GDM1 (cell line): ENCODE measurements at regions not wholly inside any gene's neighbourhood (a gene's known extent, or its start where the extent isn't known, plus 50 kb on each side); places are given as distances from the start of the nearest gene placed in this dataset.

Source experiments
- DNase-seq: peaks from one replicate; lab custom pipeline; 2025; lab: John Stamatoyannopoulos, UW

- no peak for DNase-seq
These were observed 152.9 kb downstream of the EFNB2 start for GRCh38 chr13:106382534-106382933.

- no peak for DNase-seq
These were observed 154.4 kb downstream of the EFNB2 start for GRCh38 chr13:106381091-106381490.

GRCh38 chr13:106377931-106378662 lies 157.4 kb downstream of the EFNB2 start:
- no peak for DNase-seq

GRCh38 chr13:106377341-106377740 lies 158.1 kb downstream of the EFNB2 start:
- DNase-seq = no peak

GRCh38 chr13:106376401-106377112 lies 158.9 kb downstream of the EFNB2 start:
- no peak for DNase-seq

GRCh38 chr13:106375085-106375484 lies 160.4 kb downstream of the EFNB2 start:
- DNase-seq = no peak

GRCh38 chr13:106374631-106375030 lies 160.8 kb downstream of the EFNB2 start:
- DNase-seq = no peak

- no peak for DNase-seq
These were observed 161.4 kb downstream of the EFNB2 start for GRCh38 chr13:106373989-106374572.

GRCh38 chr13:106373304-106373988 lies 162.0 kb downstream of the EFNB2 start:
- no peak for DNase-seq

- no peak for DNase-seq
These were observed 163.0 kb downstream of the EFNB2 start for GRCh38 chr13:106372199-106373155.

GRCh38 chr13:106371024-106371423 lies 164.4 kb downstream of the EFNB2 start:
- DNase-seq = no peak

- DNase-seq = no peak
These were observed 165.6 kb downstream of the EFNB2 start for GRCh38 chr13:106369858-106370257.

GRCh38 chr13:106369091-106369490 lies 166.4 kb downstream of the EFNB2 start:
- no peak for DNase-seq

GRCh38 chr13:106367361-106367971 lies 168.0 kb downstream of the EFNB2 start:
- no peak for DNase-seq

- DNase-seq = no peak
These were observed 172.8 kb downstream of the EFNB2 start for GRCh38 chr13:106362707-106363106.

- DNase-seq = no peak
These were observed 173.8 kb downstream of the EFNB2 start for GRCh38 chr13:106361621-106362020.

- DNase-seq = no peak
These were observed 178.3 kb downstream of the EFNB2 start for GRCh38 chr13:106357198-106357597.

- DNase-seq = no peak
These were observed 179.6 kb downstream of the EFNB2 start for GRCh38 chr13:106355866-106356265.

GRCh38 chr13:106354961-106355360 lies 180.5 kb downstream of the EFNB2 start:
- no peak for DNase-seq

- DNase-seq = no peak
These were observed 182.6 kb downstream of the EFNB2 start for GRCh38 chr13:106352850-106353249.

- no peak for DNase-seq
These were observed 184.2 kb downstream of the EFNB2 start for GRCh38 chr13:106351251-106351650.
